Ectodermal cell (in vitro differentiated cells): ENCODE measurements at regions not wholly inside any gene's neighbourhood (a gene's known extent, or its start where the extent isn't known, plus 50 kb on each side); places are given as distances from the start of the nearest gene placed in this dataset.

Experiments
- H3K27ac ChIP-seq: 2 replicates; pipeline ENCODE4 v1.7.0; 2013; ENCODE audit warnings: mild to moderate bottlenecking, low read depth, low read length; ENCODE audit not compliant: insufficient read depth, poor library complexity, severe bottlenecking
- H3K27me3 ChIP-seq: 2 replicates; pipeline ENCODE4 v1.7.0; 2013; ENCODE audit warnings: mild to moderate bottlenecking, low read length; ENCODE audit not compliant: insufficient read depth, control insufficient read depth, poor library complexity, severe bottlenecking
- H3K36me3 ChIP-seq: one replicate; pipeline ENCODE4 v1.7.0; 2013; ENCODE audit warnings: low read length; ENCODE audit not compliant: control insufficient read depth, insufficient read depth
- H3K4me1 ChIP-seq: one replicate; pipeline ENCODE4 v1.7.0; 2013; ENCODE audit warnings: low read length; ENCODE audit not compliant: control insufficient read depth, insufficient read depth
- H3K4me3 ChIP-seq: 2 replicates; pipeline ENCODE4 v1.7.0; 2013; ENCODE audit warnings: low read depth, low read length, control low read depth; ENCODE audit not compliant: insufficient read depth
- H3K9me3 ChIP-seq: 2 replicates; pipeline ENCODE4 v1.7.0; 2013; ENCODE audit warnings: mild to moderate bottlenecking, low read length, moderate library complexity; ENCODE audit not compliant: control insufficient read depth
- WGBS, 2 experiments: methylation state at CpG; one replicate each; pipeline ENCODE4 v1.1.7; 2013; ENCODE audit warnings: missing lambda C conversion rate in 2 of 2; 5-methylcytosine and 5-hydroxymethylcytosine counted together

- Histone ChIP-seq H3K4me3 (no peak overlapping the region), H3K27me3 (no peaks in the 10 kb centered on the region), H3K4me1 (no peaks in the 10 kb centered on the region), H3K36me3 (no peaks in the 10 kb centered on the region), H3K9me3 (no peaks in the 10 kb centered on the region), H3K27ac (no peak overlapping the region)
- 84 to 89% methylated on average over 2 of the region's 2 CpGs for WGBS, 2 experiments
These were observed 217.0 kb upstream of the PRR20A start for GRCh38 chr13:56923626-56924140.

DNA sequence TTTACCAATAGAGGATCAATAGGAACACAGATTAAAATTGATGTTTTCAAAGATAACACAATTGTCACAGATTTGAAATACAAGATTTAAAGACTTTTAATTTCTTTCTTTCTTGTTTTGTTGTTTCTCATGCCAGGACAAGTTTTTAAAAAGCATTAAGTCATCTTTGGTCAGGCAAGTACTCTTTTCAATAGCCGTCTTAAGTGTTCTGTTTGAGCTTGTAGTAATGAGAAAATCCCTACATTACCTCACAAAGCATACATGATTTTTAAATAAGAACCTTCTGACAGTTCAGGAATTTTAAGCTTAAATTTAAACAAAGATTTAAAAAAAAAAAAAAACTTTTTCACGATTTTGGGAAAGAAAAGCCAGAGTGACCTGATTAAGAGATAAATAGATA lies 216.3 kb upstream of the PRR20A start:
- H3K27me3 ChIP-seq = no peaks in the 10 kb centered on the region
- WGBS, 2 experiments = 82 to 100% methylated on average over 1 to 2 of the region's 2 CpGs

DNA sequence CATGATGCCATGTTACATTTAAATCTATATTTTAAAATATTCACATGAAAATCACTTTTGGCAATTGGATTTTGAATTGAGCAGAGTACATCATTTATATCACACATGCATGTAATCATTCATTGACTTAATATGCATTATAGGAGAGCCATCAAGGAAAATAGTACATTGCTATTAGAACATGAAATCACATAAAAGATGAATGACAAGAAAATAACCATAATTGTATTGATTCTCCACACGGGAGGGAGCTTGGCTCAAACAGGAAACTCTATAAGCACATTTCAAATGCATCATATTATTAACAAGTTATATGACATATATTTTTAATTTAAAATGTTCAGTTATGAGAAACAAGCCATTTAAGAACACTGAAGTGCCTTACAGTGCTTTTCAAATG lies 208.6 kb upstream of the PRR20A start:
- WGBS, 2 experiments = no CpG with 5 or more reads among the region's 1 CpG
- Histone ChIP-seq H3K27me3 (no peaks in the 10 kb centered on the region), H3K36me3 (no peaks in the 10 kb centered on the region), H3K9me3 (no peaks in the 10 kb centered on the region), H3K4me1 (no peaks in the 10 kb centered on the region), H3K4me3 (no peak overlapping the region), H3K27ac (no peak overlapping the region)

More for the DNA sequence above, 216.3 kb upstream of the PRR20A start:
- no peaks in the 10 kb centered on the region for H3K4me1 ChIP-seq
- no peak overlapping the region for H3K27ac ChIP-seq
- no peaks in the 10 kb centered on the region for H3K9me3 ChIP-seq
- H3K4me3 ChIP-seq = no peak overlapping the region
- no peaks in the 10 kb centered on the region for H3K36me3 ChIP-seq

- Histone ChIP-seq H3K4me3 (no peak overlapping the region), H3K27me3 (no peaks in the 10 kb centered on the region), H3K4me1 (no peaks in the 10 kb centered on the region)
These were observed 186.8 kb upstream of the PRR20A start for GRCh38 chr13:56953965-56954364.

DNA sequence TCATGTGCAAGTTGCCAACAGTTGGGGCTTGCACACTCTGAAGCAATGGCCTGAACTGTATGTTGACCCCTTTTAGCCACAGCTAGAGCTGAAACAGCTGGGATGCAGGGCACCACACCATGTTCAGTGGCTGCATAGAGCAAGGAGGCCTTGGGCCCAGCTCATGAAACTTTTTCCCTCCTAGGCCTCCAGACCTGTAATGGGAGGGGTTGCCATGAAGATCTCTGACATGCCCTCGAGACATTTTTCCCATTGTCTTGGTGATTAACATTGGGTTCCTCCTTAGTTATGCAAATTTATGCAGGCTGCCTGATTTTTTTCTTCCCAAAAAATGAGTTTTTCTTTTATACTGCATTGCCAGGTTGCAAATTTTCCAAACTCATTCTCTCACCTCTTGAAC lies 165.1 kb upstream of the PRR20A start:
- WGBS, 2 experiments = 80 to 85% methylated on average over 1 of the region's 1 CpG
- Histone ChIP-seq H3K4me1 (no peaks in the 10 kb centered on the region), H3K27me3 (no peaks in the 10 kb centered on the region), H3K36me3 (no peaks in the 10 kb centered on the region), H3K27ac (no peak overlapping the region), H3K9me3 (no peaks in the 10 kb centered on the region), H3K4me3 (no peak overlapping the region)

More at GRCh38 chr13:56953965-56954364, 186.8 kb upstream of the PRR20A start:
- Histone ChIP-seq H3K36me3 (no peaks in the 10 kb centered on the region), H3K9me3 (no peaks in the 10 kb centered on the region), H3K27ac (no peak overlapping the region)

DNA sequence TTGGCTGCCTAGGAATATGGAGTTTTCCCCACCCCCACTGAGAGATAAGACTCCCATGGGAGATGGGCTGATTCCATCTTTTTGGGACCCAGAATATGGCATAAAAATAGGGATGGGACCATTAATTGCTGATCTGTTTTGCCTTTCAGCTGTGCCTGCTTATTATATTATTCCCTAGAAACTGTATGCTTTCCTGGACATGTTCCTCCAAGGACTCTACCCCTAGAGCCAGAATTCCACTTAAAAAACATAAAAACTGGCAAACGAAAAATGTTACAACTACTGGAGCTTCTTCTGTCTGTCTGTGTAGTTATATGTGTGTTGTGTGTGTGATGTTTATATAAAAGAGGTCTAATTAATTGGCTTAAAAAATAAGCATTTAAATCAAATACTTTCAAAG lies 159.9 kb upstream of the PRR20A start:
- no peaks in the 10 kb centered on the region for H3K4me1 ChIP-seq
- no peak overlapping the region for H3K27ac ChIP-seq
- H3K9me3 ChIP-seq = no peaks in the 10 kb centered on the region
- no peaks in the 10 kb centered on the region for H3K36me3 ChIP-seq
- H3K4me3 ChIP-seq = no peak overlapping the region
- no peaks in the 10 kb centered on the region for H3K27me3 ChIP-seq
- 100% methylated on average over 1 of the region's 1 CpG; no CpG with 5 or more reads in 1 of the 2 experiments for WGBS, 2 experiments

GRCh38 chr13:56986121-56986520 lies 154.6 kb upstream of the PRR20A start:
- H3K27ac ChIP-seq = no peak overlapping the region
- H3K4me3 ChIP-seq = no peak overlapping the region
- no peaks in the 10 kb centered on the region for H3K36me3 ChIP-seq
- no peaks in the 10 kb centered on the region for H3K27me3 ChIP-seq
- H3K4me1 ChIP-seq = no peaks in the 10 kb centered on the region
- WGBS, 2 experiments = 91 to 100% methylated on average over 2 of the region's 2 CpGs
- no peaks in the 10 kb centered on the region for H3K9me3 ChIP-seq

DNA sequence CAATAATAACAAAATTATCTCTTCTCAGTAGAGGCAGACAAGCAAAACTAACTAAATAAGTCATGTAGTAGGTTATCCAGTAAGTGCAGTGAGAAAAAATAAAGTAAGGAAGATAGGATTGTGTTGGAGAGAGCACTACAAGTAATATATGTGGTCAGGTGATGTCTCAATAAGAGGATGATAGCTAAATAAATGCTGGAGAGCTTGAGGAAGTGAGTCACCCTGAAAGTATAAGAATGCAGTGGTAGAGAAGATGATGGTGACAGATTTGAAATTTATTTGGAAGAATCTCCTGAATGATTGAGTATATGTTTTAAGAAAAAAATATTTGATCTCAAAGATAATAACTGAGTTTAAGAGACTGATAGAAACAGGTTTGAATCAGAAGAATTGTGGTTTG lies 152.2 kb upstream of the PRR20A start:
- H3K9me3 ChIP-seq = no peaks in the 10 kb centered on the region
- no peaks in the 10 kb centered on the region for H3K36me3 ChIP-seq
- no peak overlapping the region for H3K27ac ChIP-seq
- H3K4me1 ChIP-seq = no peaks in the 10 kb centered on the region
- H3K4me3 ChIP-seq = no peak overlapping the region
- H3K27me3 ChIP-seq = no peaks in the 10 kb centered on the region

- no CpG with 5 or more reads among the region's 2 CpGs for whole genome bisulfite sequencing, 2 experiments
- H3K36me3 ChIP-seq = no peaks in the 10 kb centered on the region
- no peaks in the 10 kb centered on the region for H3K4me1 ChIP-seq
- no peaks in the 10 kb centered on the region for H3K9me3 ChIP-seq
- H3K27me3 ChIP-seq = no peaks in the 10 kb centered on the region
- no peak overlapping the region for H3K27ac ChIP-seq
- H3K4me3 ChIP-seq = no peak overlapping the region
These were observed 137.0 kb upstream of the PRR20A start for GRCh38 chr13:57003682-57004081.

DNA sequence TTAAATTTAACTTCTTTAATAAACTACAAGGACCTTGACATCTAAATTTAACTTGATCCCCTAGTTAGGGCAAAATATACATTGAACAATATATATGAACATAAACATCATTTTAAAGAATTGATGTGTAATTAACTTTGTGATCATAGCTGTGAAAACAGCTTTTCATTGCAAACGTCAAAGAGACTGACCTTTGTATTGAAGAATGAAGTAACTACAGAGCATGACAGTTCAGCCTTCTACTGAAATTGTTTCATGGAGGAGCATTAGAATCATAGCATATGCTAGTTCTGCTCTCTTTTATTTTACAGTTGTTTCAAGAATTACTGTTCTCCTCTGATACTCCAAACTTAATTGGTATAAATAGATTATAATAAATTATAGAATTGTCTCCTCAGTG lies 123.4 kb upstream of the PRR20A start:
- Histone ChIP-seq H3K4me1 (no peaks in the 10 kb centered on the region), H3K4me3 (no peak overlapping the region), H3K27ac (no peak overlapping the region), H3K27me3 (no peaks in the 10 kb centered on the region), H3K36me3 (no peaks in the 10 kb centered on the region), H3K9me3 (no peaks in the 10 kb centered on the region)
- 82 to 88% methylated on average over 1 of the region's 1 CpG for WGBS, 2 experiments

DNA sequence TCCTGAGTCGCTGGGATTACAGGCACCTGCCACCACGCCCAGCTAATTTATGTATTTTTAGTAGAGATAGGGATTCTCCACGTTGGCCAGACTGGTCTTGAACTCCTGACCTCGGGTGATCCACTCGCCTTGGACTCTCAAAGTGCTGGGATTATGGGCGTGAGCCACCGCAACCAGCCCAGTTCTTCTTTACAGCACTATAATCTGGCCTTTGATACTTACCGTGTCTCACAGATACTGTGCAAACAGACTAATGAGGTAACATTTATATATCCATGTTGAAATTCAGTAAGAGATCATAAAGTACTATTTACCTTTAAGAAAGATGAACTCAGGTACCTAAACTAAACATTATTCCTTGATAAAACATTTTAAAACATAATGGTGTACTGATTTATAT lies 121.8 kb upstream of the PRR20A start:
- no peak overlapping the region for H3K27ac ChIP-seq
- 88 to 92% methylated on average over 7 to 8 of the region's 8 CpGs for WGBS, 2 experiments
- H3K9me3 ChIP-seq = no peaks in the 10 kb centered on the region
- no peaks in the 10 kb centered on the region for H3K4me1 ChIP-seq
- no peaks in the 10 kb centered on the region for H3K36me3 ChIP-seq
- no peaks in the 10 kb centered on the region for H3K27me3 ChIP-seq
- no peak overlapping the region for H3K4me3 ChIP-seq
